BE2C (cell line): ENCODE measurements at regions not wholly inside any gene's neighbourhood (a gene's known extent, or its start where the extent isn't known, plus 50 kb on each side); places are given as distances from the start of the nearest gene placed in this dataset.

Experiments used
- DNase-seq: peaks from one replicate; pipeline ENCODE4 v3.0.0-alpha.2; 2020
- H3K27me3 ChIP-seq: fragments of 250-450 bp; sonication (Bioruptor Pico); 2 replicates; pipeline ENCODE4 v1.5.1; 2020; ENCODE audit warnings: mild to moderate bottlenecking
- H3K36me3 ChIP-seq: fragments of 250-450 bp; sonication (Bioruptor Pico); 2 replicates; pipeline ENCODE4 v1.5.1; 2020; ENCODE audit warnings: mild to moderate bottlenecking
- H3K4me1 ChIP-seq: fragments of 250-450 bp; sonication (Bioruptor Pico); 2 replicates; pipeline ENCODE4 v1.5.1; 2020
- H3K4me3 ChIP-seq: 2 replicates; pipeline ENCODE4 v1.5.1; 2011; ENCODE audit warnings: low read depth, low read length
- H3K9me3 ChIP-seq: fragments of 250-450 bp; sonication (Bioruptor Pico); 2 replicates; pipeline ENCODE4 v1.5.1; 2020
- CTCF ChIP-seq: IDR thresholded peaks from 2 replicates; pipeline ENCODE4 v1.5.1; 2012; ENCODE audit warnings: mild to moderate bottlenecking, low read depth, low read length

- Histone ChIP-seq H3K36me3 (no peaks in the 10 kb centered on the region), H3K4me1 (peaks cover 20% of the 10 kb centered on the region; the same call in 1 of the 2 replicates), H3K9me3 (no peaks in the 10 kb centered on the region), H3K27me3 (no peaks in the 10 kb centered on the region), H3K4me3 (no peak overlapping the region)
- TF ChIP-seq CTCF: no peak
- no peak for DNase-seq
These were observed 825.8 kb upstream of the LCORL start for GRCh38 chr4:18847249-18847890.

- peaks cover 15% of the 10 kb centered on the region; the same call in 1 of the 2 replicates for H3K4me1 ChIP-seq
- peak; percentile 12 for DNase-seq
- no peak for TF ChIP-seq CTCF
- no peaks in the 10 kb centered on the region for H3K9me3 ChIP-seq
- no peaks in the 10 kb centered on the region for H3K27me3 ChIP-seq
- H3K36me3 ChIP-seq: no peaks in the 10 kb centered on the region
- no peak overlapping the region for H3K4me3 ChIP-seq
These were observed 824.8 kb upstream of the LCORL start for GRCh38 chr4:18846313-18846712.

GRCh38 chr4:18844726-18845125 lies 823.2 kb upstream of the LCORL start:
- no peak overlapping the region for H3K4me3 ChIP-seq
- no peaks in the 10 kb centered on the region for H3K9me3 ChIP-seq
- no peaks in the 10 kb centered on the region for H3K36me3 ChIP-seq
- TF ChIP-seq CTCF: no peak
- peaks cover 7% of the 10 kb centered on the region; the same call in 1 of the 2 replicates for H3K4me1 ChIP-seq
- H3K27me3 ChIP-seq: no peaks in the 10 kb centered on the region
- no peak for DNase-seq

GRCh38 chr4:18842431-18842830 lies 820.9 kb upstream of the LCORL start:
- no peak for DNase-seq
- Histone ChIP-seq H3K4me3 (no peak overlapping the region), H3K4me1 (0 out of 2 replicates have a peak, but pooled peaks cover 3% of the 10 kb centered on the region), H3K9me3 (no peaks in the 10 kb centered on the region), H3K36me3 (no peaks in the 10 kb centered on the region), H3K27me3 (no peaks in the 10 kb centered on the region)
- TF ChIP-seq CTCF: no peak

GRCh38 chr4:18840481-18840880 lies 818.9 kb upstream of the LCORL start:
- no peaks in the 10 kb centered on the region for H3K36me3 ChIP-seq
- no peaks in the 10 kb centered on the region for H3K9me3 ChIP-seq
- H3K4me3 ChIP-seq: no peak overlapping the region
- no peak for DNase-seq
- H3K27me3 ChIP-seq: no peaks in the 10 kb centered on the region
- no peak for TF ChIP-seq CTCF
- H3K4me1 ChIP-seq: no peaks in the 10 kb centered on the region

- H3K27me3 ChIP-seq: no peaks in the 10 kb centered on the region
- TF ChIP-seq CTCF: no peak
- DNase-seq: no peak
These were observed 794.8 kb upstream of the LCORL start for GRCh38 chr4:18816228-18816895.

More at GRCh38 chr4:18816228-18816895, 794.8 kb upstream of the LCORL start:
- Histone ChIP-seq H3K4me3 (no peak overlapping the region), H3K36me3 (no peaks in the 10 kb centered on the region), H3K9me3 (no peaks in the 10 kb centered on the region), H3K4me1 (no peaks in the 10 kb centered on the region)
